NCI-H345 treated with DMSO at 0.1 percent for 48 hours (cell line): ENCODE measurements at regions not wholly inside any gene's neighbourhood (a gene's known extent, or its start where the extent isn't known, plus 50 kb on each side); places are given as distances from the start of the nearest gene placed in this dataset.

Experiments
- DNase-seq: peaks from one replicate; lab custom pipeline; 2025; ENCODE audit not compliant: unreplicated experiment; lab: John Stamatoyannopoulos, UW

DNA sequence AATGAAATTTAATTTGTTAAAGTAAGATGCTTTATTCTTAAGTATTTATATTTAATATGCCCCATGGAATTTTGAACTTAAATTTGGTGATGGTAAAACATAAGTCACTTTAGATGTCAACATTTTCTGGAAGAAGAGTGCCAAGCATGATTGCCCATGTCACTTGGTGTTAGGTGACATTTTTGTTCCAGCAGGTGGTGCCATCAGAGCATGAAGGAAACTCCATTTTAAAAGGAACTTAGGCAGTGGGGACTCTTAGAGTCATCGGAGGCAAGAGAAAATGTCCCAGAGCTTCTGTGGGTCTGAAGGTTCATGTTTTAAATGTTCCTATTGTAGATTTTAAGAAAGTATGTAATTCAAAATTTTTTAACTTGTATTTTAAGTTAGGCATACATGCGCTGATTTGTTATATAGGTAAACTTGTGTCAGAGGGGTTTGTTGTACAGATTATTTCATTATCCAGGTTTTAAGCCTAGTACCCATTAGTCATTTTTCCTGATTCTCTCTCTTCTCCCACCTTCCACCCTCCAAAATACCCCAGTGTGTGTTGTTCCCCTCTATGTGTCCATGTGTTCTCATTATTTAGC is 789.3 kb downstream of the SEMA5A start:
- peak; percentile 53 for DNase-seq

DNA sequence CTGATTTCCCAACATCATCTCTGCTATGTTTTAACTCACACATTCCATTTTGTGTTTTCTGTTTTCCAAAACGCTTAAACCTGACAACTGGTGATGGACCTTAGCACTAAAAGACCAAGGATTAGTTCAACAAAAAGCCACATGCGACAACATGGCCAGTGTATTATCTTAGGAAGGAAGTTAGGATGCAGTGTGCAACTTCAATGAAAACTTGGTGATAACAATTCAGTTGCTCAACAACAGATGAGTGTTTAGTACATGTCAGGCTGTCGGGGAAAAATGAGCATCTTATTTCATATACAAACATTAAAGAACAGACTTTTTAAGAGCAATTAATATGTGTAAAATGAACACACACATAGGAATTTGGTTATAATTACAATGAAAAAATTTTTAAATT is 780.0 kb downstream of the SEMA5A start:
- DNase-seq = no peak

- no peak for DNase-seq
Observed at GRCh38 chr5:8766448-8766847, 779.4 kb downstream of the SEMA5A start.

DNA sequence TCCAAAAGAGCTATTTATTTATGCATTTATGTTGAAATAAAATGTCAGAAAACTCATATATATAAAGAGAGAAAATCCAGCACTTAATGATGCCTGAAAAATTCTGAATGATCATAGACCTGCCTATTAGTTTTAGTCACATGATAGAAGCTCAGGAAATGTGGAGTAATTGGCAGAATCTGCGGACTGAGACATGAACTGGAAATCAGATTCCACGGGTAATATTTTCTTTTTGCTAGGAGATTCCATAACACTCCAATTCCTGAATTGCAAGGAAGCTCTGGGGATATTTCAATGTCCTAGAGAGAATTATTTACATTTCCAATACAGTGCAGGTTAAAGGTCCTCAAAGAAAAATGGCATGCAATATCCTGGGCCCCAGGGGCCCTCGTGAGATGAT is 778.8 kb downstream of the SEMA5A start:
- no peak for DNase-seq

DNA sequence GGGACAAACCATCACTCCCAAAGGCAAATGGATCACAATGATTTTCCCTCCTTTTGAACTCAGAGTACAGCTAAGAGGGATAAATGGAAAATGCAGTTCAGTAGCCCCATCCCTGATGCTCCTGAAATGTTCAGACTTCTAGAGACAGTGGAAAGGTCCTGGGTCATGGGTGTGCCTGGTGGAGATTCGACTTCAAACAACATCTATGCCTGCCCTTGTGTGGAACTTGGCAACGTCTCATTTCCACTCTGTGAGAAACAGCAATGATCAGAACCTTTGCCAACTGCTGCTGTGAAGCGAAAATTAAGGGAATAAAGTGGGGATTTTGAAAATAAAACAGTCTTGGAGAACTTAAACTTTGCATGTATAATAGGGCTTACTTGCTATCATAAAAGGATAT is 778.1 kb downstream of the SEMA5A start:
- no peak for DNase-seq

DNA sequence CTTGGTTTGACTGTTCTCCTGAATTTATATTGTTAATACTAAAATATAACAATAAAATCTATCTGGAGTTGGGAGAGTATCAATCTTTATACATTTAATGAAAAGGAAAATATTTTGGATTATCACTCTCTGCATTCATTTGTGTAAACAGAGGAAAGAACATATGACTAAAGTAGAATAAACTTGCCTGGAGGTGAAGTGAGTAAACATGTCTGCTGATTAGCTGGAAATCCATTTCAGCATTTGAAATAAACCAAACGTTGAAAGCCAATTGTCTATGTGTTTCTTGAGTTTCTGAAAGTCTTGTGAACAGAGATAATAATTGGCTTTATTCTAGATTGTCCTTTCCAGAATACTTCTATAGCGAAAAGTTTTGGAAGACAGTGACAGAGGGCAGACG is 776.2 kb downstream of the SEMA5A start:
- DNase-seq = no peak

- DNase-seq = no peak
Observed at GRCh38 chr5:8770431-8770830, 775.4 kb downstream of the SEMA5A start.

DNA sequence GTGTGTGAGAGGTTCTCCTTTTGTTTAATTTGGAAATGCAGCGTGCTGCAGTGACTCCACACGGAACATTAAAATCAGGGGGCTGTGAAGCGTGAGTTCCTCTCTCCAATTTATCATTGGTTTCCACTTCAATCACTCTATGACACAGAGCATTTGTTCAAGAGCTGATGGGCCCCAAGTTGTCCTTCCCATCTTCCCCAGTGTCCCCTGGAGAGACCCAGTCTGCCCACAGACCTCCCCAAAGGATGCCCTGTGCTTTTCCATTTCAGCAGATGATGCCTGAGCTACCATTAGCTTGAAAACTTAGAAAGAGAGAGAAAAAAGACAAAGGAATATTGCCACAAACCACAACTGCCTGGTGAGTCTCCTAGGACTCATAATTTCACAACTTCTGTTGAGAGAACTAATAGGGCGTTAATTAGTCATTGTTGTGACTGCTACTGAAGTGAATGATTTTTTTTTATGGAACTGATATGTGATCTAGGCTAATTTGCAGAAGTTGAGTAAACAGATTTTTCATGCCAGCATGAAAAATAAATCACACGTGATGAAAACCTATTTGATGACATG is 772.7 kb downstream of the SEMA5A start:
- no peak for DNase-seq

DNA sequence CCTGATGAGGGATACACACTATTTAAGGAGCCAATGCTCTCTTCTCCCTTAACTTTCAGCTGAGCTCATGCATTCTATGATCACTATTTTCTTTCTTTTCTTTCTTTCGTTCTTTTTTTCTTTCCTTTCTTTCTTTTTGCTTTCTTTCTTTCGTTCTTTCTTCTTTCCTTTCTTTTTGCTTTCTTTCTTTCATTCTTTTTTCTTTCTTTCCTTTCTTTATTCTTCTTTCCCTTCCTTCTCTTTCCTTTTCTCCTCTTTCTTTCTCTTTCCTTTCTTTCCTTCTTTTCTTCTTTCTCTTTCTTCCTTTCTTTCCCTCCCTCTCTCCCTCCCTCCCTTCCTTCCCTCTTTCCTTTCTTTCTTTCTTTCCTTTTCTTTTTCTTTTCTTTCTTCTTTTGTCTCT is 761.2 kb downstream of the SEMA5A start:
- DNase-seq = no peak

DNA sequence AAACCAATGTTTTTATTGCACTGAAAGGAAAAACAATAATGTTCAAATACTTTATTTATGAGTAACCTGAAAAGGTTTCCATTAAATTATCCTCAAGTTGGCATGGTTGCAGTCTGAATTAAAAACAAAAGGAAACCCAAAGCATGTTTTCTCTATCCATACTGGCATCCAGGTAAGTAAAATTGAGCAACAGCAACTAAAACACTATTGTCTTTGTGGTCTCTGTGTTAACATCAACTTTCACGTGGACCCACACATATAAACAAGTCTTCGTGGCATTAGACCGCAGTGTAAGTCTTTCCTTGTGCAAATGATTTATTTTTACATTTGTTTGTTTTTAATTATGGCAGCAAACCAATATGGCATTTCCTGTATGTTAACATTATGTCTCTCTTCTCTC is 757.6 kb downstream of the SEMA5A start:
- no peak for DNase-seq

DNA sequence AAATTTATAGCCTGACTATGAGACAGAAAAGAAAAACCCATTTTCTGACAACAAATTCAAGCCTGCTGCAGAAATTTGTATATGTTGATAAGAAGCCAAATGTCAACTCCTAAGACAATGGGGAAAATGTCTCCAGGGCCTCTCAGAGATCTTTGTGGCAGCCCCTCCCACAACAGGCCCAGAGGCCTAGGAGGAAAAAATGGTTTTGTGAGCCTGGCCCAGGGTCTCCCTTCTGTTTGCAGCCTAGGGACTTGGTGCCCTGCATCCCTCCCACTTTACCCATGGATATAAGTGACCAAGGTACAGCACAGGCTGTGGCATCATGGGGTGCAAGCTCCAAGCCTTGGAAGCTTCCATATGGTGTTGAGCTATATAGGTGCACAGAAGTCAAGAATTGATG is 740.2 kb downstream of the SEMA5A start:
- DNase-seq = no peak

- no peak for DNase-seq
Observed at GRCh38 chr5:8807636-8808035, 738.2 kb downstream of the SEMA5A start.

- DNase-seq = no peak
Observed at GRCh38 chr5:8811581-8811980, 734.3 kb downstream of the SEMA5A start.

- DNase-seq = no peak
Observed at GRCh38 chr5:8813180-8813579, 732.7 kb downstream of the SEMA5A start.

DNA sequence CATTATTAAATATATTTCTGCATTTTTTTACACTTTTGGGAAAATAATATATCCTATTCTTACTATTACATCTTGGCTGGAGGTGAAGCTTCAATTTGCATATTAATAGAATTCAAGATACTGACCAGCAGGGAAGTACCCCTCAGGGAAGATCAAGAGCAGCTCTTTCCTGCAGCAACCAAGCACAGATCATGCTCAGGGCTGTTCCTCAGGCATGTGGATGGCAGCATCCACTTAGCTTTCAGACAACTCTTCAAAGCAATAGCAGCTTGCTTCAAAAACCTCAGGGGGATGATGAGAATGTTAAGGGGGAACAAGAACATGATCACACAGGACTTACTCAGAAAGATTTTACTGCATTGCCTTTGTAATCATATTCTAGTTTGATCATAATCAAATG is 731.8 kb downstream of the SEMA5A start:
- no peak for DNase-seq

- no peak for DNase-seq
Observed at GRCh38 chr5:8824371-8824770, 721.5 kb downstream of the SEMA5A start.

DNA sequence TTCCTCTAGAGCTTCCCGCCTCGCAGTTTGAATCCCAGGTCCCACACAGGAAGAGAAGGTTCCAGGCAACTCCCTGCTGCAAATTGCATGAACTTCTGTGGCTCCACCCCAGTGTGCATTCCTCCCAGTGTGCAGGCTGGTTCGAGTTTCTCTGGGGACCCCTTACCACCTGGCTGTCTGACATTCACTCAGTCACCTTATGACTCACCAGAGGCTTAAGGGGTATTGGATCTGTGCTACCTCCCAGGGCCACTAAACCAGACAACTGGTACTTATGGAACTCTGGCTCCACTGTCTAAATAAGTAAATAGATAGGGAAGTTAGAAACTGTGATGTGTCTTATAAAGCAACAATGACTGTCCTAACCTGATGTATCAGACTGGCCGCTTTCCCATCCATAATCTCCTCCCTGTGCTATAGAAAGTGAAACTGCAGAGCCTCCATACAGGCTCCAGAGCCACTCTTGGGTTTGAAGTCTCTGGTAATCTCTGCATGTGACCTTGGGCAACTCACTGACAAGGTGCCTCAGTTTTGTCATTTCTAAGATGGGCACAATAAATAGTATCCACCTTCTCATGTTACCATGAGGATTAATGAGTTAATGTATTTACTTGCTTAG is 720.6 kb downstream of the SEMA5A start:
- DNase-seq = no peak

- DNase-seq = no peak
Observed at GRCh38 chr5:8826508-8826907, 719.4 kb downstream of the SEMA5A start.

- no peak for DNase-seq
Observed at GRCh38 chr5:8827696-8828095, 718.2 kb downstream of the SEMA5A start.

- no peak for DNase-seq
Observed at GRCh38 chr5:8828596-8829322, 717.1 kb downstream of the SEMA5A start.

DNA sequence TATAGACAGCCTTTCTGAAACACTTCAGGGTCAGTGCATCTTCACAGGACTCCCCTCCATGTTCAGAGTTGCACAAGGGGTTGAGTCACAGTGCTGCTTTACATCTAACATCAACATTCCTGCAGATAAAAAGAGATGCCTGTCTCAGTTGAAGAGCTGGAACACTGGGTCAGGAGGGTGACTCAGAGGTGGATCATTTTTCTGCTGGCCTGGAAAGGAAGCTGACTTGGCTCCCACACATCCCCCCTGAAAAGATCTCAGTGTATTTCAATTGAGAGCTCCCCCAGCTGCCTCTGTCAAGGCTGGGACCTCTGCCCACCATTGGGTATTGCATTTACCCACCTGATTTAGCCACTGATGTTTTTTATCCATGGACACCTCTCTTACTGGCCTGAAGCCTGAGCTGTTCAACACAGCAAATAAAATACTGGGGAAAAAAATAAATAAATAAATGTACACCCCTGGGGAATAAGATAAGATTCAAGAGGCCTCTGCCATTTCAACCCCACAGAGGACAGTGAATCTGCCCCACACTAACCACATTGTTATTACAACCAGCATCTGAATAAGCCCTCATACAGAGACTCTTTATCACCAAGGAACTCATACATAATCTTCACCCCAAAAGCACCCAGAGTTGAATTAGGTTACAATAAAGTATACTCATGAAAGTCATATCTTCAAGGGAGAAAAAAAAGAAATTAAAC is 716.4 kb downstream of the SEMA5A start:
- DNase-seq = no peak

DNA sequence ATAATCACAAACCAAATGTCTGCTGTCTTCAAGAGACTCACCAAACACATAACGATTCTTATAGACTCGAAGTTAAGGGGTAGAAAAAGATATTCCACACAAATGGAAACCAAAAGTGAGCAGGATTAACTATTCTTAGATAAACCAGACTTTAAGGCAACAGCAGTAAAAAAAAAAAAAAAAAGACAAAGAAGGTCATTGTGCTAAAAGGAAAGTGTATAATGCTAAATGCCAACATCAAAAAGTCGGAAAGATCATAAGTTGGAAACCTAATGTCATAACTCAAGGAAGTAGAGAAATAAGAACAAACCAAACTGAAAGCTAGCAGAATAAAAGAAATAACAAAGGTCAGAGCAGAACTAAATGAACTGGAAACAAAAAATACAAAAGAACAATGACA is 714.6 kb downstream of the SEMA5A start:
- no peak for DNase-seq
